Peyer's patch (tissue), 4 donors: ENCODE measurements at regions not wholly inside any gene's neighbourhood (a gene's known extent, or its start where the extent isn't known, plus 50 kb on each side); places are given as distances from the start of the nearest gene placed in this dataset.

Source experiments
- POLR2A ChIP-seq, 2 donors: fragments of 450-650 bp; IDR thresholded peaks; one replicate each; pipeline ENCODE4 v1.5.1; 2017; ENCODE audit warnings: antibody characterized with exemption in 2 of 2, mild to moderate bottlenecking in 2 of 2, moderate library complexity in 2 of 2
- TF ChIP-seq, protein P1 (sequence below), 6 experiments: fragments of 450-650 bp in 4 of 6; fragments of 200-600 bp in 2 of 6; sonication (generic) in 1 of 6; IDR thresholded peaks; one replicate each; pipeline ENCODE4 v1.5.1; 2017 to 2019; ENCODE audit warnings: antibody characterized with exemption in 6 of 6, mild to moderate bottlenecking in 3 of 6, moderate library complexity in 1 of 6

DNA sequence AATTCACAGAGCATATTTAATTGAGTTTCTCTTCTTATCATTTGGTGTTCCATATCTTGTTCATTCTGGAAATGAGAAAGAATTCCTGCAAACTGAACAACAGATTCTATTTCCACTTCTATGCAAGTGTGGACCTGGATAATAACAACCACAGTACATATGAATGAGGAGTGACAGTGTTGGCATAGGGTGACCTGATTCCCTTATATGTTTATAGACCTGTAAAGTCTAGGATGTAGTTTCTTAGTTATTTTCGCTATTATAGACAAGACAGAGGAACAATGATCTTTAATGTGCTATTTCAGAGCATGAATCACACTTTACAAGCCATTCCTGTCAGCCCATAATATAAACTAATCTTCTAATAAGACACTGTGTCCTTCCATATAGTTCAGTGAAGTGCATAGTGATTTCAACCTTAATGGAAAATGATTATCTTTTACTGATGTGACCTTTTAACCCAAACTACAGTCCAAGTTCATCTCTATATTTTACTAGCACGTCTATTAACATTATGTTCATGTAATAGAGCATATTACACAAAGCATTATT lies 88.2 kb upstream of the FAM174A start:
- TF ChIP-seq, protein P1, sequence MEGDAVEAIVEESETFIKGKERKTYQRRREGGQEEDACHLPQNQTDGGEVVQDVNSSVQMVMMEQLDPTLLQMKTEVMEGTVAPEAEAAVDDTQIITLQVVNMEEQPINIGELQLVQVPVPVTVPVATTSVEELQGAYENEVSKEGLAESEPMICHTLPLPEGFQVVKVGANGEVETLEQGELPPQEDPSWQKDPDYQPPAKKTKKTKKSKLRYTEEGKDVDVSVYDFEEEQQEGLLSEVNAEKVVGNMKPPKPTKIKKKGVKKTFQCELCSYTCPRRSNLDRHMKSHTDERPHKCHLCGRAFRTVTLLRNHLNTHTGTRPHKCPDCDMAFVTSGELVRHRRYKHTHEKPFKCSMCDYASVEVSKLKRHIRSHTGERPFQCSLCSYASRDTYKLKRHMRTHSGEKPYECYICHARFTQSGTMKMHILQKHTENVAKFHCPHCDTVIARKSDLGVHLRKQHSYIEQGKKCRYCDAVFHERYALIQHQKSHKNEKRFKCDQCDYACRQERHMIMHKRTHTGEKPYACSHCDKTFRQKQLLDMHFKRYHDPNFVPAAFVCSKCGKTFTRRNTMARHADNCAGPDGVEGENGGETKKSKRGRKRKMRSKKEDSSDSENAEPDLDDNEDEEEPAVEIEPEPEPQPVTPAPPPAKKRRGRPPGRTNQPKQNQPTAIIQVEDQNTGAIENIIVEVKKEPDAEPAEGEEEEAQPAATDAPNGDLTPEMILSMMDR (IDR thresholded peaks at IDR 0.05) = no peak
- TF ChIP-seq POLR2A (IDR thresholded peaks at IDR 0.05) = no peak
